Glomerular visceral epithelial cell (primary cell): ENCODE measurements at regions not wholly inside any gene's neighbourhood (a gene's known extent, or its start where the extent isn't known, plus 50 kb on each side); places are given as distances from the start of the nearest gene placed in this dataset.
"Not testable (repeated sequence)": the region's sequence is repeated elsewhere in the genome, so short reads cannot be mapped to it uniquely, and the experiment has no call there.

ENCODE experiments used
- DNase-seq: peaks from one replicate; pipeline ENCODE4 v3.0.0-alpha.2; 2016; ENCODE audit errors: extremely low spot score

DNA sequence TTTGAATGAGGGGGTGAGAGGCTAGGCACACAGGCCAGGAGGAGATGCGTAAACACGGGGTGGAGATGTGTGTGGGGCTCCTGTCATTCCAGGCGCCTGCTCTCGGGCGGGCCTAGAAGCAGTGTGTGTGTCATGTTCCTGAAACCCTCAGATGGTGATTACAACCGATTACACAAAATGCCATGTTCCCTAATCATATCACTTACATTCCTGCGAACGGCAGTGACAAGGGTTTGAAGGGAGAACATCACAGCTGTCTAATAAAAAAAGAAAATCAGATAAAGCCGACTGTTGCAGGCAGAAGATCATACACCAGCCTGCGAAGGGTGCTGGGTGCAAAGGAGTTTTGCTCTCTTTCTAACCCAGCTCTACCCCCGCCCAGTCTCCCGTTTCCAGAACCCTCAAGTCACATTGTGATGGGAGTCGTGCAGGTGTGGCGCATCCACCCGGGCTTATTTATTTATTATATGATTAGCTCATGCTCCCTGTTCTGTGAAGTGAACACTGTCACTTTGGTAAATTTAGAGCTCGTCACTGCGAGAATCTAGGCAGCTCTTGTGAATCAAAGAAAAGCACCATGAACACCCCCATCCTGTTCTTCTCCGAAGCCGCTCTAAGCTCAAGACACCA lies 140.3 kb downstream of the NR2F2 start:
- no peak for DNase-seq

- DNase-seq: no peak
These were observed 142.2 kb downstream of the NR2F2 start for GRCh38 chr15:96472681-96473080.

DNA sequence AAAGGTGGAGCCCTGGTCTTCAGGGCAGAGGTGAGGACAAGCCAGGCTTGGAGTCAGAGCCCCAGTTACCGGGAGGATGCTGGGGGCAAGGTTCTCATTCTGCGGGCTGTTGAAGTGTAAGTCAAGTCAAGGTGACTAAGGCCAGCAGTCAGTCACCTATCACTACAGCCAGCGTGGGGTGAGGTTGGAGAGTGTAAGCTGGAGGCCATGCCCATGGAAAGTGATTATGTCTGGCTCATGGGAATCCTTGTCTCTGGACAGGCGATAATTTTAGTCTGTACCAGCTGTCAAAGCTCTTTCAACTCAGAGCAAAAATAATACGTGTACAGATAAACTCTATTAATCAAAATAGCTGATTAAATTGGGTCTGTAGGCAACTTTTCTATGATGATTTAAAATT lies 143.1 kb downstream of the NR2F2 start:
- DNase-seq: no peak

GRCh38 chr15:96474231-96474664 lies 143.7 kb downstream of the NR2F2 start:
- DNase-seq: no peak

- DNase-seq: no peak
These were observed 146.7 kb downstream of the NR2F2 start for GRCh38 chr15:96477227-96477626.

- DNase-seq: not testable (repeated sequence)
These were observed 153.9 kb downstream of the NR2F2 start for GRCh38 chr15:96484412-96484811.

DNA sequence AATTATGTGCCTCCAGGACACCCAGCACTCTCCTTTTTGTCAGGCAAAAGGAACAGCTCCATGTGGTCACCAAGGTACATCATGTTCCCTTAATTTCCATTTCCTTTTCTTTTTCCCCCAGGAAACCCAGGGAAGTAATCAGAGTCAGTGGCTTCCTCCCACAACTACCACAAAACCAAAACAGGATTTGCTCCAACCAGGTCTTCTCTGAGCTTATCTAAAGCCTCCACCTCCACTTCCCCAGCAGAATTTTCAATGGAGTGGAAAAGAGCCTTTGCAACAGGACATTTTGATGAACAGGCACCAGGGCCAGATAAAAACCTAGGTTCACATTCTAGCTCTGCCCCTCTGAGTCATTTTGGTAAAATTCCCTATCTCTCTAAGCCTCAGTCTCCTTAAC lies 154.3 kb downstream of the NR2F2 start:
- DNase-seq: no peak

DNA sequence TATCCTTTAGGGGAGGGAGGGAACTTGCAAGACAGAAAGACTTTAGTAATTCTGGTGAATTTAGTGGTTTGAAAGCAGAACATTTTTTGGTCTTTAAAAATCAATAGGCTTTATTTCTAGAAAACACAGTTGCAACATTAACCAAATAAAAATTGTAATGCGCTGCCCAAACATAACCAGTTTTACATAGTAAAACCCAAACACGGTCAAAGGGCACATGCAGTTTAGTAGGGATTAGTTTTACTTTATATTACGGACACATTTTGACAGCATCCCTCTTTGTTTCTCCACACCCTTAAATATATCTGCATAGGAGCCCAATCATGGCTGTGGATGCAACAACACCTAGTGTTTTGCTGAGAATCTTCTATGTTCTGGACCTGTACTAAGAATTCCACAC lies 156.7 kb downstream of the NR2F2 start:
- no peak for DNase-seq

- DNase-seq: not testable (repeated sequence)
These were observed 160.7 kb downstream of the NR2F2 start for GRCh38 chr15:96491066-96491699.

GRCh38 chr15:96491700-96492644 lies 161.5 kb downstream of the NR2F2 start:
- DNase-seq: not testable (repeated sequence)

GRCh38 chr15:96494505-96494904 lies 164.0 kb downstream of the NR2F2 start:
- no peak for DNase-seq

DNA sequence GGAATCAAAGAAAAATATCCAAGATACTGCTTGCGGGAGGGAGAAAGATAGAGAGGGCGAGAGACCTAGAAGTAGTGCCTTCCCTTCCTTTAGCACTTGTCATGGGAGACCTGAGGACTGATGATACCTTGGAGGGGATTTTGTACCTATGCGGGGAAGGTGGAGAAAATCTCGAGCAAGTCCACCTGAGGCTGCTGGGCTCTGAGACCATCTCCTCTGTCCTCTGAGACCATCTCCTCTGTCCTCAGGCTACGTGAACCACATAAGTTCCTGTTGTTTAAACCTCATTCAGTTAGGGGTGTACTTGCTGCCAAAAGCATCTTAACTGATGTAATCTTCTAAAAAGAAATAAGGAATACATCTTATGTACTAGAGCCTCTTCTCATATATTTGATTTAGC lies 164.9 kb downstream of the NR2F2 start:
- DNase-seq: no peak

- no peak for DNase-seq
These were observed 167.5 kb downstream of the NR2F2 start for GRCh38 chr15:96497951-96498350.

DNA sequence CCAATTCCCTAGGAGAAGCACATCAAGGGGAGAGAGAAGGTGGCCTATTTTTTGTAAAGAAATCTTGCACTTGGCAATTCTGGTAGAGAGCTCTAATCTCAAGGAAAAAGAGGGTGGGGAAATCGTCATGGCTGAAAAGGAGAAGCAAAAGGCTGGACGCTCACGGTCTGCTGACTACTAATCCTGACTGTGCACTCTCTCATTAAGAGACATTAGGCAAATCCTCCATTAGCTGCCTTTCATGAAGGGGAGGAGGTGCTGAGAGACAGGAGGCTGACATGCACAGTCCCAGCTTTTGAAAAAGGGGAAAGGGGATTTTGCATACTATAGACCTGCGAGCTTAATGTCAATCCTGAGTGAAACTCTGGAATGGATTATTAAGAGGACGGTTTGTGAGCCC lies 170.0 kb downstream of the NR2F2 start:
- DNase-seq: no peak

- no peak for DNase-seq
These were observed 170.9 kb downstream of the NR2F2 start for GRCh38 chr15:96501362-96501761.

DNA sequence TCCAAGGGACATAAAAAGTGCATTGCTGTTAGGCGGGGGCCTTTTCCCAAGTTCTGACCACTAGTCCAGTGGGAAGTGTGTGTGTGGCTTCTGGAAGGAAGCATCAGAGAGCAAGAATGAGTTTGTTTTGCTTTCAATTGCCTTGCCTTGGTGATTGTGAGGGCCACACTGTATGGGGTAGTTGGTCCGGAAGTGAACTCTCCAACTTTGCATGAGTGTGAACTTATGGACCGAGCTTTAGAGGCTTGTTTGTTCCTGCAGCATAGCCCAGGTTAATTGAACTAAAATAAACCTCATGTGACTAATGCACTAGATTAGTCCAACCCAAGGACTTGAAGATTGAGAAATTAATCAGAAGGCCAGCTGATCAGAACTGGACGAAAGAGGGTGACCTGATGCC lies 171.7 kb downstream of the NR2F2 start:
- DNase-seq: no peak

GRCh38 chr15:96503276-96503675 lies 172.8 kb downstream of the NR2F2 start:
- no peak for DNase-seq

- no peak for DNase-seq
These were observed 173.9 kb downstream of the NR2F2 start for GRCh38 chr15:96504371-96504770.

GRCh38 chr15:96505014-96505413 lies 174.5 kb downstream of the NR2F2 start:
- DNase-seq: no peak

GRCh38 chr15:96514607-96515285 lies 184.2 kb downstream of the NR2F2 start:
- DNase-seq: no peak

GRCh38 chr15:96515371-96515770 lies 184.9 kb downstream of the NR2F2 start:
- peak; percentile 56 for DNase-seq

GRCh38 chr15:96521386-96521785 lies 190.9 kb downstream of the NR2F2 start:
- DNase-seq: no peak
